ENCODE measurements at regions not wholly inside any gene's neighbourhood (a gene's known extent, or its start where the extent isn't known, plus 50 kb on each side); places are given as distances from the start of the nearest gene placed in this dataset.

GRCh38 chr13:76797361-76797760, 88.8 kb downstream of the KCTD12 start:
- no peak for DNase-seq
- intact Hi-C loops (cut with DNase I): loop anchor here (10.0 kb wide), 1 partner anchor 87 kb away; the partner anchor contains the start of gene KCTD12

DNA sequence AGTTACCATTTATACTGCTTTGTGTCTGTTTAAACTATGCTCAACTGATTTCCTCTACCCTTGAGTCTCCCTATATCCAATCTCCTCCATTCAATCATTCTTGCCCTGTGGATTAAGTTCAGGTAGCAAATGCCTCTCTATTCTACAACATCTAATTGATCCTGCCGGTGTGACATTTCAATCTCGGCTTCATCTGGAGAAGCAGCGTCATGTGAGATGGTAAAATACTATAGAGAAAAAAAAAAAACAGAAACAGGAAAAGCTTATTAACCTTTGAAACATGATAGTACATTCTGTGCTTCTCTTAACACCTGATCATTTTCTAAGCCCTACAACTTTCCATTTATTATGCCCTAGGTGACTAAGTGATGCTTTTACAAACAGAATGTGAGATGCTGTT, 89.4 kb downstream of the KCTD12 start:
- no peak for DNase-seq
- intact Hi-C loops (cut with DNase I): loop anchor here (10.0 kb wide), 1 partner anchor 88 kb away; the partner anchor contains the start of gene KCTD12

DNA sequence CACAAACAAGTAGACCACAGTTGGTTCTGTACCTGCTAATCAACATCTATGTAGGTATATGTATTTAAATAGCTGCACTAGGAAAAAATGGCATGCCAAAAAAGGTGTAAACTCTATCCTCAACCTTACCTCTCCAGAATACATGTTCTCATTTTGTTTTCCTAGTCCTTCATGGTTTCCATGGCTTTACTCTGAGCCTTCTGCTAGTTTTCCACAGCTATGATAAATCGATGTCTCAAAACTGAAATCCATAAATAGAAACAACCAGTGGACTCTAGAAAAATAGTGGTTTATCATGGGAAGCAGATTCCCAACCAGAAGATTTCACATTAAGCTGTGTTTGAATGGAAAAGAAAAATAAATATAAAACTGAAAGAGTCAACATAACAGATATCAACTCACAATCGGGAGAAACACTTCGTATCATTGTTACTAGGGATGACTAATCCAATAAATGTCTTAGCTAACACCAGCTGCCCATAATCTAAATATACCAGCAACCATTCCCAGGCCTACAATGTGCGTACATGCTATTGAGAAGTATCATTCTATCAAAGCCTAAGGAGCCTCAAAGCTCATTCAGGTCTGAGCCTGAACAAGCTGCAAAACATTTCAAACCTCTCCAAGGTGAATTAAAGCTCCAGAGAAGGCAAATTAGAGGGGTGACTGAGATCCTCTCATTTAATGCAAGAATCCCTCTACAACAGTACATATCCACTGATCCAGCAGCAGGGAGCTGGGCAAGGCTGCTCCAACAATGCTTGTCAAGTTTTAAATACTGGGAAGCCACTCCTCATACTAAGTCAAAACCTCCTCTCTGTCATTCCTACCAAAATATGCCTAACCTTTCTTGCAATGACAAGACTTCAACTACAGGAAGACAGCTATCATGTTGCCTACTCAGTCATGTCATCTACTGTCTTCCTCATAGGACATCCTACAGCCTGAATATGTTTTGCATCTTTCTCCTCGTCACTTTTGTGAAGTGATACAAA, 90.2 kb downstream of the KCTD12 start:
- intact Hi-C loops (cut with DNase I): loop anchor here (10.0 kb wide), 1 partner anchor 89 kb away; the partner anchor contains the start of gene KCTD12
- DNase-seq: peak in 5 of 42 donors; percentile 14 to 63 (median 41)

DNA sequence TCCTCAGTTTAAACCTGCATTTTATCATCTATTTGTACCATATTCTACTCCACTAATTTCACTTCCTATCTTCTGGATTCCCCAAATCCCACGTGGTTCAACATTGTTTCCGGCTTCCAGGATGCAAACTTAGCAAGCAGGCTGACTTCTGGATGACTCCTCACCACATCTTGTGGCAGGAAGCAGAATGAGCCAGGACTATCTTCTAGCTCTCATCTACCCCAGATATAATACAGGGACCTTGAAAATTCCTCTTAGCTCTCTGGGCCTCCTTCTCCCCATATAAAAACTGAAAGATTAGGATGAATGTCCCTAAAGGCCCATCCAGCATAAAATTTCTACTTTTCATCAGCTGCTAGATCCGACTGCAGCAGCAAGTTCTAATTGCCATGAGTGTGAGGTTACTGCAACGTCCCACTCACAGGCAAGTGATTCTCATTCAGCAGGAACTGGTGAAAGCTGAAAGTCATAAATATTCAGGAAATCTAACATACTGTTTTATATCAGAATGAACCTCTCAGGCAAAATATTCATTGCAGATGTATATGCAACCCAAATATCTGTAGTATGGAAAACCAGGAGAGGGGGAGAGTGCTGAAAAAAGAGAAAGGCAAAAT, 93.4 kb downstream of the KCTD12 start:
- intact Hi-C loops (cut with DNase I): loop anchor here (10.0 kb wide), 1 partner anchor 92 kb away; the partner anchor contains the start of gene KCTD12

DNA sequence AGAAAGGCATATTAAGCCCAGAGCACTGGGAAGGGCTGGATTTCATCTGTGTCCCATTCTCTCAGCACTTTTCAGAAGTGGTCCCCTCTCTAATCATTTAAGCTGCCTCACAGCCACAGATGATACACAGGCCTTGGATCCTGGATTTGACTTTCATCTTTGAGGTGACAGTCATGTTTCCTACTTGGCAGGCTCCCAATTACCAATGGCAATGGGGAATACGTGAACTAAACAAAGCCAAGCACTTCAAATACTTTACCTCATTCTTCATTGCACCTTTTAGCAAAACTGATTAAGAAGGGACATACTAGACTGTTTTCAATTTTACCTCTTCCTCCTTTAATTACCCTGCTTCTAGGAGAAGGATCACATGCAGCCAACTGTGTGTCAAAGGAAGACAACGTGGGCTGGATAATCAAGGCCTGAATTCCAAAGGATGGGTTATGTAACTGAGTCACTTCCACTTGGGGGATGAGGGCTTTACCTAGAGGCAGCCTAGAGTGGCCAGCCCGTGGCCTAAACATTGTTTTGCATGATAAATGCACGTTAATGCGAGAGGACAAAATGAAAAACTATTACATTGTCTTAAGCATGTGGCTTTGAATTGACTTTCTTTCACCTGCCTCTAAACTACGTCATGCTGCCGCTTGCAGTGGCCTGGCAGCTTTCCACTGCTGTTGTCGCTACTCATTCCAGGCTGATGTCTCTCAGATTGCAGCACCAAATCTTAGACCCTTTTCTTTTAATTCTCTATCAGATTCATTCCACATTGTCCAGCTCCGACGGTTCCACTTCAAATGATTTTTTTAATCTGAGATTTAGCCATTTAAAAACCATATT, 95.0 kb downstream of the KCTD12 start:
- intact Hi-C loops (cut with DNase I): loop anchor here (10.0 kb wide), 1 partner anchor 94 kb away; the partner anchor contains the start of gene KCTD12
- DNase-seq: peak in 1 of 42 donors; percentile 9

More for the DNA sequence above, 93.4 kb downstream of the KCTD12 start:
- peak in 17 of 42 donors; percentile 8 to 73 (median 37) for DNase-seq

DNA sequence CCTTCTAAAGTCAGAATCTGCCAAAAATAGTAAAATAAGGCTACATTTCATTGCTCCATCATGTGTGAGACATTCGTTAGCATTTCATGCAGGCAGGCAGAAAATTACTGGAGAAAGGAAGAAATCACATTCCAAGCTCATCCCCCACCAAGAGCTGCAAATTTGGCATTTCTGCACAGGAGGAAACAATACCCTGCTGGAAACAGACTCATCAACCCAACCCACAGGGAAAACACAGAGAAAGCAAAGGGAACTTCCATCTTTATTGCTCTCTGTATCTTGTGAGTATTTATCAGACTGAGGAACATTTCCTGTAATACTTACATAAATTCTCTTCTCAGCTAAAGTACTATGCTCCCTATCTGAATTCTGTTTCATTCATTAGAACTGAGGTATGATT, 95.7 kb downstream of the KCTD12 start:
- no peak for DNase-seq
- intact Hi-C loops (cut with DNase I): loop anchor here (10.0 kb wide), 1 partner anchor 94 kb away; the partner anchor contains the start of gene KCTD12

DNA sequence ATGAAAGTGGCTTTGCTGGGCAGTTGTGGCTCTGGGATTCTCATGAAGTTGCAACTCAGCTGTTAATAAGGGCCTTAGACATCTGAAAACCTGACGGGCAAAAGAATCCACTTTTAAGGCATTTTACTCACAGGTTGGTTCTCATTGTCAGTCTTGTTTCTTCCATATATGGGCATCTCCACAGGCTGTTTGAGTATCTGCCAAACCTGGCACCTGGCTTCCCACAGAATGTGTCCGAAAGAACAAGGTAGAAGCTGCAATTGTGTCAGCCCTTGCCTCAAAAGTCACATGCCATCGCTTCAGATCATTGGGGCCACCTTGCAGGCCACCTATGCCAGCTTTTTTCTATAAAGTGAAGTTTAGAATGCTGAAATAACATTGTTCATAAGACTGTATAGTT, 102.4 kb downstream of the KCTD12 start:
- intact Hi-C loops (cut with DNase I): no loop called here
- no peak for DNase-seq

DNA sequence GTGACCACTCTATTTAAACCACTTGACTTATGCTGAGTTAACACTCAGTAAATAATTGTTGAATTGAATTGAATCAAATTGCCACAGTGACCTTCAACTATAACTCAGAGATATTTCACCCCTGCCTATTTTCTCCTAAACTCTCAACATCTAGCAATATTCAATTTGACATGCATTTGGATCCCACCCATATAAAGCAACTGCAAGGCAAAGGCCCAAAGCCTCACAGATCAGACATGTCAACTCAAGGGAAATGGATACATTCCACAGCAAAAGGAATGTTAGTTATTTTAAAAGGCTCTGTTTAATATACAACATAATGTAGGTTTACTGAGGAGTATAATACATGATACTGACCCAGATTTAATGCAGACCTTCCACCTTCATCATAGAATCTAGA, 107.4 kb downstream of the KCTD12 start:
- no peak for DNase-seq
- intact Hi-C loops (cut with DNase I): no loop called here

DNA sequence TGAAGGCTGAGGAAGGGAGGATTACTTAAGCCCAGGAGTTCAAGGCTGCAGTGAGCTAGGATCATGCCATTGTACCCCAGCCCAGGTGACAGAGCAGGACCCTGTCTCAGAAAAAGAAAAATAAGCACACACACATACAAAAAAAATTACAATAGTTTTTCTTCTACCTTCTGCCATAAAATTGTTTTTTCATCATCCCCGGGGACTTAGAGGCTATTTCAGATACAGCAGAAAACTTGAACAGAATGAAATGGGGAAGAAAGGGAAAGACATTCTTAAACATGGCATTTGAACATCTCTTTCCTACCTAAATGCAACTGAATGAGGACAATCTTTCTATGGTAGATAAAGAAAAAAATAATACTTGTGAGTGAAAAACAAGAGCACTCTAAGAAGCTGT, 109.1 kb downstream of the KCTD12 start:
- DNase-seq: no peak
- intact Hi-C loops (cut with DNase I): no loop called here

GRCh38 chr13:76775088-76775740, 111.0 kb downstream of the KCTD12 start:
- no peak for DNase-seq

GRCh38 chr13:76773448-76774094, 112.6 kb downstream of the KCTD12 start:
- no peak for DNase-seq
- intact Hi-C loops (cut with DNase I): no loop called here

More at GRCh38 chr13:76775088-76775740, 111.0 kb downstream of the KCTD12 start:
- intact Hi-C loops (cut with DNase I): no loop called here

DNA sequence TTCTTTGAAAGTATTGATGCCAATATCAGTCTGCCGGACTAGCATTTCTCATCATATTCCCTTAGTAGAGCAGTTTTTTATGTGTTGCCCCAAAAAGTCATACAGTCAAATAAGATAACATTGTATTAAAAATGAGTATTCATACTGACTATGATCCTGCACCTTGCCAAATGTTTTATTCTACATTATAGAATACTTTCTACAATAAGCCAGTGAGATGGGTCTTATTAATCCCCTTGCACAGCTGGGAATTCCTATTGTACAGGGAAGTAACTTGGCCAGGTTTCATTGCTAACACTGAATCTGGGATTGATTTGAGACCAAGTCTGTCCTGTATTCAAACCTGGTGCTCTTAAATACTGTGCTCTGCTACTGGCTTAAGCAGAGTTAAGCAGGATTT, 114.0 kb downstream of the KCTD12 start:
- intact Hi-C loops (cut with DNase I): no loop called here
- no peak for DNase-seq

DNA sequence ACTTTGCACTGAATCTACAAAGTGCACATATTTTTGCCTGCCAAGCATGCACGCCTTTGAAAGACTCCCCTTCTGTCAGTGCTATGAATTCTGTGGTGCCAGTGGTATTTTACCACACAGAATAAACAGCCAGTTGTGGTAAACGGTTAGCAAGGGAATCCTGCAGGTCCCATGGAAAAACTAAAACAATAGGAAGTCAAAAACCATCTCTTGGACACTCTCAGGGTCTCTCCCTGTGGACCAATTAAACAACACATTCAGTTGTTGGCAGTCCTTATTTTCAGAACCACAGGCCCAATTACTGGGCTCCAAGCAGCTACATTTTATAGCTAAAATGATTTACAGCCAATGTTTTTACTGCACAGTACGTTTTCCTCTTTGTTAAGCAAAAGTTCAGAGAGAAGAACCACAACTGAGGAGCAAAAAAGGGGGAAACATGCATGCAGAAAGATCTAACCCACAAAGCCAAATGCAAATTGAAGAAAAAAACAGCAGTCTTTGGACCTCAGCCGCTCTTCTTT, 116.9 kb downstream of the KCTD12 start:
- intact Hi-C loops (cut with DNase I): no loop called here

DNA sequence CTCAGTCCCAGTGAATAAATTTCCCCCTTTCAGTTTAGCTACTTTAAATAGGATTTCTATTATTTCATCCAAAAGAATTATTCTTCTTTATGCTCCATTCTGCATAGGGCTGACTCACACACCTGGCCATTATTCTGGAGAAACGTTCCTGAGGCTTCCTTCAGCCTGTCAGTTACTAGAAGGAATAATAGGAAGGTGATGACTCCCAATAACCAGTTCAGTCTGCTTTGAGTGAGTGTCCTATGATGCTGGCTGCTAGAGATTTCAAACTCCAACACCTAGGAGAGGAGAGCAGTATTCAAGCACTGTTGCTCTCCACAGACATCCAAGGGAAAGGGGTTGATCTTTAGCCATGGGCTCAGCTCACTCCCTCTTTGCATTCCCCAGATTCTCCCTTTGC, 117.8 kb downstream of the KCTD12 start:
- DNase-seq: no peak
- intact Hi-C loops (cut with DNase I): no loop called here

More for the DNA sequence above, 116.9 kb downstream of the KCTD12 start:
- no peak for DNase-seq

DNA sequence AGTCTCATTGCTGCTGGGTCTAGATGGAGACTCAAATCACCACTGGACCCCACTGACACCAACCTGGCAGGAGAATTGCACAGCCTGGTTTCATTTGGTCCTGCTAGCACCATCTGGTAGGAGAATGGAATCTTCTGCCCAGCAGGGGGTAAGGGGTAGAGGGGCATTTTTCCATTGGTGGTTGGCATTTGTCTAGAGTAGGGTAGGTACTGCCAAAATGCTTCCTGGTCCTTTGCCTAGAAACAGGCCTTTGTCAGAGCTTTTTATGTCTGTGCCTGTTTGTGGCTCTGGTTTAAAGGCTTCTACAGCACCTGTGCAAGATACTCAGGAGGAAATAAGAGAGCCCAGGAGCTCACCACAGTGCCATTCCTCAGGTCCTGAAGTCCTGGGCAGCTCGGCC, 121.3 kb downstream of the KCTD12 start:
- intact Hi-C loops (cut with DNase I): no loop called here
- no peak for DNase-seq

DNA sequence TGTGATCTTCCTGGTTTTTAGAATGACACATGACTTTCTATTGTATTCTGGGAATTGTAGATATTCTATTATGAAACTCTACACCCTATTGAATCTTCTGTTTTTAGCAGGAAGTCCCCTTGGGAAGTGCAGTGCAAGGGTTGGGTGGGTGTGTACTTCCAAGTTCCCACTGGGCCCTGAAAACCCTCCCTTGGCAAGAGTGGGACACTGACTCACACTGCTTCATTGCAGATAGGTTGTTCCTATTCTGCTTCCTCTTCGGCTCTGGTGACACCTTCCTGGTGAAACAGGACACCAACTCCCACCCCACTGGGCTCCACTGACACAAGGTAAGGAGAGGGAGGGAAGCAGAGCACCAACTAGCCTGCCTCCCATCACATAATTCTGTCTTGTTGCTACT, 121.8 kb downstream of the KCTD12 start:
- intact Hi-C loops (cut with DNase I): no loop called here
- peak in 8 of 42 donors; percentile 1 to 52 (median 10) for DNase-seq

DNA sequence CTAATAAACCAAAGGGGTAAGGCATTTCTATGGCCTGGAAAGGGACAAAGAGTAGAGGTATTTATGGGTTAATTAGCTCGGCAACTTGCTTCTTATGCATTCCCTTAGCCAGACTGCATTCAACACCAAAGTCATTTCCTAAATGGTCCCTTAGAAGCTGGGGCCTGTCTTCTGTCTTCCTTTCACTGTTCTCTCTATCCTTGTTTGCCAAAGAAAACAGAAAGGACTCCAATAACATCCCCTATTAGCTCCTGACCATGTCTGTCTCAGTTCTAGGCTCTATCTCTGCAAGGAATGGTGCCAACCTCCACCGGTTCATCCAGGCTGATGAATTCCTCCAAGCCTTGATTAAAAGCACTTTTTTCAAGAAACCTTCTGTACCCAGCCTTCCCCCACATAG, 123.5 kb downstream of the KCTD12 start:
- DNase-seq: no peak
- intact Hi-C loops (cut with DNase I): no loop called here

- intact Hi-C loops (cut with DNase I): no loop called here
- no peak for DNase-seq
These were observed 126.3 kb downstream of the KCTD12 start for GRCh38 chr13:76759877-76760276.

Measured in head of caudate nucleus (tissue), 42 donors.